Skeletal muscle satellite cell (primary cell): ENCODE measurements at regions not wholly inside any gene's neighbourhood (a gene's known extent, or its start where the extent isn't known, plus 50 kb on each side); places are given as distances from the start of the nearest gene placed in this dataset.
A peak's percentile ranks its signal among the peaks of the same experiment; 100 is the strongest.

Experiments
- H3K27me3 ChIP-seq: 2 replicates; pipeline ENCODE4 v1.7.0; 2013; ENCODE audit warnings: low read length; ENCODE audit not compliant: control insufficient read depth, insufficient read depth
- H3K36me3 ChIP-seq: 2 replicates; pipeline ENCODE4 v1.7.0; 2013; ENCODE audit warnings: mild to moderate bottlenecking, control low read depth, low read length; ENCODE audit not compliant: insufficient read depth
- H3K4me1 ChIP-seq: 2 replicates; pipeline ENCODE4 v1.7.0; 2013; ENCODE audit warnings: low read length; ENCODE audit not compliant: control insufficient read depth, insufficient read depth
- H3K4me2 ChIP-seq: 2 replicates; pipeline ENCODE4 v1.7.0; 2013; ENCODE audit warnings: mild to moderate bottlenecking, low read length
- H3K4me3 ChIP-seq: 2 replicates; pipeline ENCODE4 v1.7.0; 2013; ENCODE audit warnings: low read length
- H3K9ac ChIP-seq: 2 replicates; pipeline ENCODE4 v1.7.0; 2013; ENCODE audit warnings: mild to moderate bottlenecking, low read depth, low read length, moderate library complexity
- H3K9me3 ChIP-seq: replicated peaks from 2 replicates; pipeline ENCODE4 v1.7.0; 2013; ENCODE audit warnings: mild to moderate bottlenecking, control low read depth, low read length

- H3K9me3 ChIP-seq: no peaks in the 10 kb centered on the region
- H3K36me3 ChIP-seq: no peaks in the 10 kb centered on the region
- H3K9ac ChIP-seq: no peak overlapping the region
- H3K4me3 ChIP-seq: no peak overlapping the region
- no peaks in the 10 kb centered on the region for H3K4me1 ChIP-seq
- no peaks in the 10 kb centered on the region for H3K27me3 ChIP-seq
- no peak overlapping the region for H3K4me2 ChIP-seq
Measured at GRCh38 chr18:6616981-6617380, 112.5 kb upstream of the ARHGAP28 start.

GRCh38 chr18:6621437-6621836, 108.1 kb upstream of the ARHGAP28 start:
- Histone ChIP-seq H3K9me3 (no peaks in the 10 kb centered on the region), H3K4me1 (peaks cover 24% of the 10 kb centered on the region), H3K9ac (no peak overlapping the region), H3K27me3 (no peaks in the 10 kb centered on the region), H3K36me3 (no peaks in the 10 kb centered on the region), H3K4me3 (no peak overlapping the region), H3K4me2 (no peak overlapping the region)

DNA sequence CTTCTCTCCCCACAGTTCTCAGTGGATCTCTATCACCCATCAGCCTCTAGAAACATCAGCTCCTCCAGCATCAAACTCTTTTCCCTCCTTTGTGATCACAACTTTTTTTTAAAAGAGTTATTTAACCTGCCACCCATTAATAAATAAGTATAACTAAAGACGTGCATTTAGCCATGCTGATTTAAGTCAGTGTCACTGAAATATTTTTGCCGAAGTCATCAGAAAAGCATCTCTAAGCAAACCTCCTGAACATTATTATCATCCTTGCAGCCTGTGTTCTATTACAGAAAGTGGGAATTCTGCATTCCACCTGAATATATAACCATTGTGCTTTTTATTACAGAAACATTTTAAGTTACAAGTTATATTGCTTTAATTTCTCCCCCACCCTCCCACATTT, 106.2 kb upstream of the ARHGAP28 start:
- no peak overlapping the region for H3K4me2 ChIP-seq
- H3K4me1 ChIP-seq: peaks cover 30% of the 10 kb centered on the region
- no peak overlapping the region for H3K4me3 ChIP-seq
- H3K36me3 ChIP-seq: no peaks in the 10 kb centered on the region
- no peak overlapping the region for H3K9ac ChIP-seq
- no peaks in the 10 kb centered on the region for H3K27me3 ChIP-seq
- no peaks in the 10 kb centered on the region for H3K9me3 ChIP-seq

GRCh38 chr18:6624271-6624660, 105.2 kb upstream of the ARHGAP28 start:
- H3K4me1 ChIP-seq: peaks cover 40% of the 10 kb centered on the region
- H3K9ac ChIP-seq: peak overlapping the region; percentile 47
- H3K9me3 ChIP-seq: no peaks in the 10 kb centered on the region

DNA sequence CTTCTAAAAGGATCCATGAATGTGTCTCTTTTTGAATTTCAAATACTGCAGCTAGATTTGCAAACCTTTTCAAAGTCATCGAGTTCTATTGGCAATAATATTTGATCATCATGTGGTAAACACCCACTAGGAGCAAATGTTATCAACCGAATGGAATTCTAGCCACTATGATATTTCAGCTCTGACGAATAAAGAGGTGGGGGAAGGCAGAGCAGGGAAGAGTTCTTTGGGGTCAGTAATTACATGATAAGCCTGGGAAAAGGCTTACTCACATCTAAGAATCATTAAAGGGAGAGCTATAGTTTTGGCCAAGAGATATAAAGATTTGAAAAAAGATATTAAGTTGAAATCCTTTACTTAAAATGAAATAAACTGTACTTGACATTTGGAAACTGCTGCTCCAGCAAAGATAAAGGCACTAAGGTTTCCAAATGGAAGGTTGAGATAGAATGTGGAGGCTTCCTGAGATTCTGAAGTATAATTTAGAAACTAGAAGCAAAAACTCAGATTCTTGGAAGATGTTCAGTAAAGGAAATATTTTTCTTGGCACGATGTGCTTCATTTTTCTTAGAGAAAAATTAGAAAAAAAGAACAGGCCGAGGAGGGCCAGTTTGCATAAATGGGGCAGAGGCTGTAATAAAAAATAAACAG, 104.7 kb upstream of the ARHGAP28 start:
- Histone ChIP-seq H3K9me3 (no peaks in the 10 kb centered on the region), H3K4me3 (peak overlapping the region; percentile 31), H3K4me1 (peaks cover 44% of the 10 kb centered on the region), H3K36me3 (no peaks in the 10 kb centered on the region), H3K4me2 (peak overlapping the region; percentile 58), H3K9ac (peak overlapping the region; percentile 47), H3K27me3 (no peaks in the 10 kb centered on the region)

More at GRCh38 chr18:6624271-6624660, 105.2 kb upstream of the ARHGAP28 start:
- Histone ChIP-seq H3K4me2 (peak overlapping the region; percentile 58), H3K27me3 (no peaks in the 10 kb centered on the region), H3K36me3 (no peaks in the 10 kb centered on the region), H3K4me3 (peak overlapping the region; percentile 31)

DNA sequence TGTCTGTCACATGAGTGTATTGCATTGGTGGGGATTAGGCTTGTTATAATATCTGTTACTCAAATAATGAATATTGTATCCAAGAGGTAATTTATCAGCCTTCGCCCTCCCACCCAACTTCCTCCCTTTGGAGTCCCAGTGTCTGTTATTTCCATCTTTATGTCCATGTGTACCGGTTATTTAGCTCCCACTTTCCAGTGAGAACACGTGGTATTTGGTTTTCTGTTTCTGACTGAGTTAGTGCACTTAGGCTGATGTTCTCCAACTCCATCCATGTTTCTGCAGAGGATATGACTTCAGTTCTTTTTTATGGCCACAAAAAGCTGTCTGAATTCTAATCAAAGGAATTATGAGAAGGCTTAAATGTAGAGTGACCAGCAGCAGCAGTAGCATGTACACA, 104.0 kb upstream of the ARHGAP28 start:
- no peaks in the 10 kb centered on the region for H3K36me3 ChIP-seq
- H3K9me3 ChIP-seq: no peaks in the 10 kb centered on the region
- H3K27me3 ChIP-seq: no peaks in the 10 kb centered on the region
- H3K4me2 ChIP-seq: no peak overlapping the region
- H3K4me1 ChIP-seq: peaks cover 44% of the 10 kb centered on the region
- H3K9ac ChIP-seq: peak overlapping the region; percentile 47
- H3K4me3 ChIP-seq: no peak overlapping the region

GRCh38 chr18:6626457-6626856, 103.1 kb upstream of the ARHGAP28 start:
- H3K9me3 ChIP-seq: no peaks in the 10 kb centered on the region
- no peak overlapping the region for H3K9ac ChIP-seq
- no peak overlapping the region for H3K4me2 ChIP-seq
- H3K4me1 ChIP-seq: peaks cover 44% of the 10 kb centered on the region
- no peaks in the 10 kb centered on the region for H3K27me3 ChIP-seq
- H3K36me3 ChIP-seq: no peaks in the 10 kb centered on the region
- H3K4me3 ChIP-seq: no peak overlapping the region

- H3K4me1 ChIP-seq: peaks cover 44% of the 10 kb centered on the region
- no peak overlapping the region for H3K4me3 ChIP-seq
- no peaks in the 10 kb centered on the region for H3K9me3 ChIP-seq
- H3K36me3 ChIP-seq: no peaks in the 10 kb centered on the region
- H3K4me2 ChIP-seq: no peak overlapping the region
- no peaks in the 10 kb centered on the region for H3K27me3 ChIP-seq
- no peak overlapping the region for H3K9ac ChIP-seq
Measured at GRCh38 chr18:6627645-6628044, 101.9 kb upstream of the ARHGAP28 start.

GRCh38 chr18:6628187-6628586, 101.3 kb upstream of the ARHGAP28 start:
- Histone ChIP-seq H3K4me3 (no peak overlapping the region), H3K36me3 (no peaks in the 10 kb centered on the region), H3K9ac (peak overlapping the region; percentile 22), H3K27me3 (no peaks in the 10 kb centered on the region), H3K4me2 (no peak overlapping the region), H3K4me1 (peaks cover 44% of the 10 kb centered on the region), H3K9me3 (no peaks in the 10 kb centered on the region)

- no peak overlapping the region for H3K4me3 ChIP-seq
- no peaks in the 10 kb centered on the region for H3K9me3 ChIP-seq
- H3K4me2 ChIP-seq: peak overlapping the region; percentile 48
- H3K4me1 ChIP-seq: peaks cover 33% of the 10 kb centered on the region
- no peaks in the 10 kb centered on the region for H3K27me3 ChIP-seq
- H3K9ac ChIP-seq: peak overlapping the region; percentile 59
- no peaks in the 10 kb centered on the region for H3K36me3 ChIP-seq
Measured at GRCh38 chr18:6629635-6630140, 99.8 kb upstream of the ARHGAP28 start.

- no peak overlapping the region for H3K9ac ChIP-seq
- H3K27me3 ChIP-seq: no peaks in the 10 kb centered on the region
- H3K4me1 ChIP-seq: peaks cover 14% of the 10 kb centered on the region
- H3K4me3 ChIP-seq: no peak overlapping the region
- H3K36me3 ChIP-seq: no peaks in the 10 kb centered on the region
- H3K9me3 ChIP-seq: no peaks in the 10 kb centered on the region
- no peak overlapping the region for H3K4me2 ChIP-seq
Measured at GRCh38 chr18:6633310-6633709, 96.2 kb upstream of the ARHGAP28 start.

- no peak overlapping the region for H3K4me3 ChIP-seq
- H3K4me1 ChIP-seq: no peaks in the 10 kb centered on the region
- no peaks in the 10 kb centered on the region for H3K27me3 ChIP-seq
- no peaks in the 10 kb centered on the region for H3K36me3 ChIP-seq
- no peaks in the 10 kb centered on the region for H3K9me3 ChIP-seq
- no peak overlapping the region for H3K9ac ChIP-seq
- no peak overlapping the region for H3K4me2 ChIP-seq
Measured at GRCh38 chr18:6636091-6636490, 93.4 kb upstream of the ARHGAP28 start.
